ENCODE measurements at regions not wholly inside any gene's neighbourhood (a gene's known extent, or its start where the extent isn't known, plus 50 kb on each side); places are given as distances from the start of the nearest gene placed in this dataset.

- peak; percentile 79 for DNase-seq (ENCODE audit: low spot score)
- TF ChIP-seq CTCF (IDR thresholded peaks at IDR 0.05), result peak; percentile 36
- Histone ChIP-seq H3K4me3 (peak overlapping the region; percentile 81), H3K27ac (peak overlapping the region; percentile 0 to 83)
Observed at GRCh38 chr20:63101781-63102720, 95.3 kb upstream of the BHLHE23 start.

GRCh38 chr20:63100926-63101699 lies 94.3 kb upstream of the BHLHE23 start:
- H3K4me3 ChIP-seq, result no peak overlapping the region
- H3K27ac ChIP-seq, result no peak overlapping the region
- peak; percentile 68 for DNase-seq (ENCODE audit: low spot score)
- TF ChIP-seq CTCF (IDR thresholded peaks at IDR 0.05), result no peak

GRCh38 chr20:63100174-63100925 lies 93.6 kb upstream of the BHLHE23 start:
- Histone ChIP-seq H3K4me3 (no peak overlapping the region), H3K27ac (no peak overlapping the region)
- TF ChIP-seq CTCF (IDR thresholded peaks at IDR 0.05), result no peak
- peak; percentile 17 for DNase-seq (ENCODE audit: low spot score)

GRCh38 chr20:63099456-63100173 lies 92.9 kb upstream of the BHLHE23 start:
- DNase-seq (ENCODE audit: low spot score), result peak; percentile 38

GRCh38 chr20:63098195-63098810 lies 91.5 kb upstream of the BHLHE23 start:
- DNase-seq (ENCODE audit: low spot score), result no peak
- TF ChIP-seq CTCF (IDR thresholded peaks at IDR 0.05), result no peak

More at GRCh38 chr20:63099456-63100173, 92.9 kb upstream of the BHLHE23 start:
- no peak for TF ChIP-seq CTCF (IDR thresholded peaks at IDR 0.05)
- no peak overlapping the region for H3K4me3 ChIP-seq
- no peak overlapping the region for H3K27ac ChIP-seq

GRCh38 chr20:63097336-63097831 lies 90.6 kb upstream of the BHLHE23 start:
- no peak for TF ChIP-seq CTCF (IDR thresholded peaks at IDR 0.05)
- DNase-seq (ENCODE audit: low spot score), result no peak
- Histone ChIP-seq H3K27ac (no peak overlapping the region), H3K4me3 (no peak overlapping the region)

More at GRCh38 chr20:63098195-63098810, 91.5 kb upstream of the BHLHE23 start:
- Histone ChIP-seq H3K4me3 (no peak overlapping the region), H3K27ac (no peak overlapping the region)
